Activated T-cell treated with anti-CD3 and anti-CD28 coated beads, Interleukin-2, amount 50 U/mL, for 1 hour (primary cell): ENCODE measurements at regions not wholly inside any gene's neighbourhood (a gene's known extent, or its start where the extent isn't known, plus 50 kb on each side); places are given as distances from the start of the nearest gene placed in this dataset.

ENCODE experiments used
- DNase-seq: peaks from one replicate; pipeline ENCODE4 v3.0.0-alpha.2; 2020

- DNase-seq = no peak
Measured at GRCh38 chr16:65463652-65464260, 341.9 kb upstream of the CDH11 start.

DNA sequence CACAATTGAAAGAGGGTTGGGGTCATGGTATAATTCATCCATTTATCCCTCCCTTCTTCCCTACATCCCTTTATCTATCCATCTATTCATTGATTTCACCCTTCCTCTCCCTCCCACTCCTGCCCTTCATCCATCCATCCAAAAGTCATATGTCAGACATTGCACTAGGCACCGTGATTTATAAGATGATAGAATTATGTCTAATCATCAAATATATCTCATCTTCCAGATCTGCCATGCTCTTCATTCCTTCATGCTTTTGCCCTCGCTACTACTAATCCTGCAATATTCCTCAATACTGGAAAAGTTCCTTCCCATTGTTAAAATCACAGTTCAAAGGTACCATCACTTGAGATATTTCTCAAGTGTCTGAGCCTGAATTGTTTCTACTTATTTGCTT is 335.2 kb upstream of the CDH11 start:
- DNase-seq = no peak

GRCh38 chr16:65455761-65456160 is 333.9 kb upstream of the CDH11 start:
- DNase-seq = no peak

GRCh38 chr16:65453646-65454045 is 331.8 kb upstream of the CDH11 start:
- DNase-seq = no peak

DNA sequence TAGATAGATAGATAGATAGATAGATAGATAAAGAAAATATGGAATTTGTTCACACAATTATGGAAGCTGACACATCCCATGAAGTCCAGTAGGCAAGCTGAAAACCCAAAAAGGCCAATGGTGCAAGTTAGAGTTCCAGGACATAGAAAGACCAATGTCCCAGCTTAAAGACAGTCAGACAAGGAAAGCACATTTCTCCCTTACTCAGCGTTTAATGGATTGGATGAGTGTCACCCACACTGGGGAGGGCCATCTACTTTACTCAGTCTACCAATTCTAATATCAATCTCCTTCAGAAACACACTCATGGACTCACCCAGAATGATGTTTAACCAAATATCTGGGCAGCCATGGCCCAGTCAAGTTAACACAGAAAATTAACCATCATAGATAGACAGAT is 327.7 kb upstream of the CDH11 start:
- DNase-seq = no peak

DNA sequence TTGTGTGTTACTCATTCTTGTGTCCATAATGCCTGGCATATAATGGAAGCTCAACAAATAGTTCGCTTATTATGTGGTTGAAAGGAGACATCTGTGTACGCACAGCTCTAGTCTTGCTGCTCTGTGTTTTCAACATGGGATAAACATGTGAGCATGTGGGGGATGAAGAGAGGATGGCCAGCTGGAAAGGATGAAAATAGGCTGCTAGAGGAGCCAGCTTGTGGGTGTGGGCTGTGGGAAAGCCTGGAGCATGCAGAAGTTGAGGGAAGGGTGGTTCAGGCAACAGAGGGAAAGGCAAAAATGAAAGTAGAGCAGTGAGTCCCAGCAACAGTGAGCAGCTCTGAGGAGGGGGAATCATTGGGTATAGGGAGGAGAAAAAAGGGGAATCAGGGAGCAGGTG is 324.6 kb upstream of the CDH11 start:
- DNase-seq = no peak

DNA sequence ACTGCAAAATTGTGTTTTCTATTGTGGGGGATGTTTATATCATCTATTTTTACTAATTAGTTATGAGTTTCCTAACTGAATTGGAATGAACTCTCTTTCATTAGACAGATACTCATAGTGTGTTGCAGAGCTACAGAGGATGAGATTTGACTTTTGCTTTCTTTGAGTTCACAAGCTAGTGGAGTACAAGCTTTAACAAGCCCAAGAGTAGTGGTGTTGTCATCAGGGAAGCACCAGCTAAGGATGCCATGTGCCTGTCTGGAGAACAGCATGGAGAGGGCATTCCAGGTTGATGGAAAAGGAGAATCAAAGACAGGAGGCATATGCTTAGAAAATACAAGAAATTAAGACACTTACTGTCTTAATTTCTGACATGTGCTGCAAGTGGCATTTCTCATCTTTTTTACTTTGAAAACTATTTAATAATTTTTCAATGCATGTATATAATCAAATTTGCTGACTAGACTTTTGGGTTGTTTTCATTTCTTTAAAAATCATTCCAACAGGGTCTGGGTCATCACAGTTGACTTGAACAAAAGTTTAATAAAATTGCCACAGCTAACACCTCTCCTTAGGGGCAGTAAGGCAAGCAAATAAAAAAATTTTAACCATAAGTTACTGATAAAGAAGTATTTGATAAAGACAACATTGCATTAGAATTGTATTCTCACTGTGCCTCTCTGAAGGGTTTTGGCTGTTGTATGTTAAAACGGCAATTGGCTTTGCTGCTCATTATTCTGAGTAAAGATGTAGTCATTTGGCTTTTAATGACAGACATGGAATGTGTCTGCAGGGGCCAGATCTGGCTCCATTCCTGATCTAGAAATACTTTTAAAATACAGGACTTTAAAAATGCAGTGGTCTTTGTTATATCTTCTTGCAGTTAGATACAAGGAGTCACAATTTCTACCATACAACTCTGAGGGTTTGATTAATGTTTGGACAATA is 323.7 kb upstream of the CDH11 start:
- DNase-seq = no peak

DNA sequence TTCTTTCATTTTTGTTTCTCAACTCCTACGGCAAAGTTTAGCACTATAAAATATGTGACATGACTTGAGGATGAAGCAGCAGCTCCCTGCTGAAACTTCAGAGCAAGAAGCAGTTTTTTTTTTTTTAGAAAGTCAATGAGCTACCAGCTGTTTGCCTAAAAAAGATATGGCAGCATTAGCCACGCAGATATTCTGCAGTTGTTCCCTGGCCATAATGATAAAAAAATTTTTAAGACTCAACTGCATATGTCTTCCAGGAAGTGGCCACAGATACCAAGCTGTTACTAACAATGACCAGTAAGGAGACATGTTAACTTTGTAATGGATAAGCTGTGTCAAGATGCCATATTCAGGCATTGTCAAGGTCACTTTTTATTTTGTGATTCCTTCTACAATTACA is 319.6 kb upstream of the CDH11 start:
- DNase-seq = no peak

DNA sequence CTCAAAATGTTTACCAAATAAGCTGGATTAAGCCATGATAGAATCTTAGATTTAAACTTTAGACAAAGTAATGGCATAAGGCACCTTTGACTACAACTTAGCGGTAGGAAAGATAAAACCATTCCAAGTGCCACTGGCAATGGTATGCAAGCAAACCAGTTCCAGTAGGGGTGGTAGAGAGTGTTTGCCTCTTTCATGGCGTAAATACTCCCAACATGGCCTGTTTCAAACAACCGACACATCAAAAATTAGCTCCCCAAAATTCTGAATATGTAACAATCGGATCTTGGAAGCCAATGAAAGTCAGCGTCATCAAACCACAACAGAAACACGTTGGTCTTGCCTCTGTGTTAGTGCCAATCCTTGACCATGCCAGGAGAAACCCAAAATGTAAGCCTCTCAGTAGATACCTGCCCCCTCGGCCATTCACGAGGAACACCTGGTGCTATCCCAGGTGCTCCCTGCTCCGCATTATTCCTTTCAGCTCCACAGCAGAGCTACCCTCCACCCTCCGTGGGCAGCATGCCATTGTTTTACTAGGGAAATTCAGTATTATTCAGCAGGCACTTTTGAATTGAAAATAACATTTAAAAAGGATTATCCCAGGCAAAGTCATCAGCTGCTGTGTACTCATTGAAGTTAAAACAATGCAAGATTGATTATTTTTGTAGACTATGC is 307.8 kb upstream of the CDH11 start:
- no peak for DNase-seq

GRCh38 chr16:65426484-65426883 is 304.6 kb upstream of the CDH11 start:
- no peak for DNase-seq

DNA sequence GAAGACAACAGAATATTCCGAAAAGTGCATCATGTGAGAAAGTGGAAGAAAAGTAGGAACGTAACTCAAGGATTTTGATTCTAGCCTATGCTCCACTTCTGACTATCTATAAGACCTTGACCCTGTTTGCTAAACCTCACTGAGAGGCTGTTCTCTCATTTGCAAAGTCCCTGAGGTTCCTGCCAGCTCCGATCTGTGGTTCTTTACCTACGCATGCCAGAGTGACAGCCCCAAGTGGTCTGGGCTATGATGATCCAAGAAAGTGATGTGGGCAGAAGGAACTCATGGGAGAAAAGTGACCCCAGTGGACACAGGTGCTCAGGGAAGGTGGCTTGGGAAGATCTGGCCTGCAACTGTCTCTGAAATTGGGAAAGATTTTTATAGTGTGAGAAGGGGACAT is 301.1 kb upstream of the CDH11 start:
- DNase-seq = no peak

GRCh38 chr16:65421596-65421995 is 299.7 kb upstream of the CDH11 start:
- no peak for DNase-seq

GRCh38 chr16:65418435-65418834 is 296.6 kb upstream of the CDH11 start:
- no peak for DNase-seq

GRCh38 chr16:65415460-65415859 is 293.6 kb upstream of the CDH11 start:
- DNase-seq = no peak

DNA sequence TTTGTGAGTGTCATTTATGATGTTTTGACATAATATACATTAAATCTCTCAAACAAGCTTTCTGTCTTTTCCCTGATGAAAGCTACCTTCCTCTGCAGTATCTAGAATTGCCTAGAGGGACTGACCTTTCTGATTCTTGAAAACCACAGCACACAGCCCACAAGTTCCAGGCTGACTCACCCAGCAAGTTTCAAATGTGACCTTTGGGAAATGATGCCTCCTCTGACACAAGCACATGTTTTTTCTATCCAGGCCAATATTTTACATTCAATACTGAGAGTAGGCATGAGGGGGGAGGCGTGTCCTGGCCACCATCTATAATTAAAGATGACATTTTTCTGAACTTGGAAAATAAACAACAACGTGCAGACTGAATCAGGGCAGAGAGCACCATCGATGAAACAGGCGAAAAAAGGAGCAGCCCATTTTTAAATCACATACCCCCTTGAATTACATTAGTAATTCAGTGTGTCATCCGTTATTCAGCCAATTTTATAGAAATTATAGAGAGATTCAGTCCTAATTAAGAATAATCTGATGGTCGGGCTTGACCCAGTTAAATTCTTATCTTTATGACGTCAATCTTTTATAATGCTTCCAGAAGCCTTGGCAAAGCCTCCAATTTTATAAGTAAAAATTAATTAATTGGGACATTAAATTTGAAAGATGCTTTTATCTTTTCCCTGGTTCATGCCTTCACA is 292.6 kb upstream of the CDH11 start:
- no peak for DNase-seq

DNA sequence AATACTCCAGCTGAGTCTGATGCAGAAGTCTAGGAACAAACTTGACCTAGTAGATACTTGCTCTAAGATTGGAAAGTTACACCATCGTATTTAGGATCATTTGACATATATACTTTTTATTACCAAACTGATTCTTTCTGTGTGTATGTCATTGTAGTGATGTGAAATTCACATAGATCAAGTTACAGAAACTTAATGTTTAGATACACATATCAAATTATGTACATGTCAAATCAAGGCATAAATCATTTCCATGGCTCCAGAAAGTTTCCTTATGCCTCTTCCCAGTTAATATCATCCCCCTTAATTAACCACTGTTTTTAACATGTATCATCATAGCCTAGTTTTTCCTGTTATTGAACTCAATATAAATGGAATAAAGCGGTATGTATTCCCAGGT is 292.0 kb upstream of the CDH11 start:
- DNase-seq = no peak

DNA sequence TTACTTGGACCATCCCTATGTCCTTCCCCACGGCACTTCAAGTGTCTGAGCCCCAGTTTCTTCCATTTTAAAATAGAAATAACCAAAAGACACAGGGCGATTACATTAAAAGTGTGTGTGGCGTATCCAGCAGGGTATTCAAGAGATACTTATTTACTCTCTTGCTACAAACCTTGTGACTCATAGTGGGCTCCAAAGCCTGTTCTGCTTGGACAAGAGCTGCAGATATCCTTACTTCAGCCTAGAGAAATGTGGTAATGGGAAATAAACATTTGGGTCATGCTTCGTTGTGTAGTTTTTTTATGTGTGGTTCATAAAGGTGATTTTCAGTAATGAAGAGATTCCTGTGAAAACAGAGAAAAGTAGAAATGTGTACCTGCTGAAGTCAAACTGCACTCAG is 288.9 kb upstream of the CDH11 start:
- DNase-seq = no peak

- no peak for DNase-seq
Measured at GRCh38 chr16:65409510-65409909, 287.6 kb upstream of the CDH11 start.

- no peak for DNase-seq
Measured at GRCh38 chr16:65406933-65407332, 285.1 kb upstream of the CDH11 start.

- DNase-seq = no peak
Measured at GRCh38 chr16:65406116-65406515, 284.3 kb upstream of the CDH11 start.

GRCh38 chr16:65394281-65394680 is 272.4 kb upstream of the CDH11 start:
- no peak for DNase-seq

GRCh38 chr16:65392806-65393565 is 271.1 kb upstream of the CDH11 start:
- no peak for DNase-seq

DNA sequence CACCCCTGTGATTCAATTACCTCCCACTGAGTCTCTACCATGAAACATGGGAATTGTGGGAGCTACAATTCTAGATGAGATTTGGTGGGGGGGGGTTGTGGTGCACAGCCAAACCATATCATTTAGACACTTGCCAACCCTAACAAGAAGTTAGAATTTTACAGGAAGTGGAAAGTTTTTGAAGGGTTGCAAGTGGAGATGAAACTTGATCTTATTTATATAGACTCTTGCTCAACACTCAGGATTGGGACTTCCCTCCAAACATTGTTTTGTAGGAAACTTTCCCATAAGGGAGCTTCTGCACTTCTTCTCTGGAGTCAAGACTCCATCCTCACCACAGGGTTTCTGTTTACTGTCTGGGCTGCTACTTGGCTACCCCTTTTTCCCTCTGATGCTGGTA is 266.7 kb upstream of the CDH11 start:
- no peak for DNase-seq
